Neuron (in vitro differentiated cells): ENCODE measurements at regions not wholly inside any gene's neighbourhood (a gene's known extent, or its start where the extent isn't known, plus 50 kb on each side); places are given as distances from the start of the nearest gene placed in this dataset.

Source experiments
- H2AFZ ChIP-seq: one replicate; pipeline ENCODE4 v1.6.1; 2013; ENCODE audit warnings: low read depth, mild to moderate bottlenecking, inconsistent platforms, low read length, moderate library complexity
- H3K27me3 ChIP-seq: one replicate; pipeline ENCODE4 v1.6.1; 2013; ENCODE audit warnings: low read length; ENCODE audit not compliant: insufficient read depth
- H3K36me3 ChIP-seq: one replicate; pipeline ENCODE4 v1.6.1; 2013; ENCODE audit warnings: low read length; ENCODE audit not compliant: insufficient read depth
- H3K4me1 ChIP-seq: one replicate; pipeline ENCODE4 v1.6.1; 2013; ENCODE audit warnings: low read length; ENCODE audit not compliant: insufficient read depth
- H3K4me3 ChIP-seq: 2 replicates; pipeline ENCODE4 v1.5.1; 2013; ENCODE audit warnings: mild to moderate bottlenecking, low read length, moderate library complexity
- H3K9me3 ChIP-seq: one replicate; pipeline ENCODE4 v1.6.1; 2013; ENCODE audit warnings: low read length

DNA sequence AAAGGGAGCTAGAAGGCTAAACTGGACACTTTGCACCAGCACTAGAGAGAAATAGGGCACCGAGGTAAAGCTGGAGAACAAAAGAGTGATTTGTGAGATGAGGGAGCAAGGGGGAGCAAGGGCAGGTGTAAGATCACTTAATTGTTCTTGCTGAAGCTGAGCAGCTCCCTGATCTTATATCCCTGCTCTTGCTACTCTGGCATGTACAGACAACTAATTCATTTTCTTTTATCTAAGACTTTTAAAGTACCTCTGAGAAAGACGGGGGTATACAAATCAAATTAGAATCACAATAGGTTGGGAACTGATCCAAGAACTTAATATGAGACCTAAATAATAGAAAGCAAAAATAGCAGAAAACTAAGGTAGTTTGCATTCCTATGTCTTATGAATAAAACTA, 381.7 kb upstream of the POU3F2 start:
- Histone ChIP-seq H3K27me3 (no peaks in the 10 kb centered on the region), H3K9me3 (no peaks in the 10 kb centered on the region), H3K4me1 (peaks cover 11% of the 10 kb centered on the region), H3K4me3 (no peak overlapping the region), H3K36me3 (no peaks in the 10 kb centered on the region), H2AFZ (no peak overlapping the region)

DNA sequence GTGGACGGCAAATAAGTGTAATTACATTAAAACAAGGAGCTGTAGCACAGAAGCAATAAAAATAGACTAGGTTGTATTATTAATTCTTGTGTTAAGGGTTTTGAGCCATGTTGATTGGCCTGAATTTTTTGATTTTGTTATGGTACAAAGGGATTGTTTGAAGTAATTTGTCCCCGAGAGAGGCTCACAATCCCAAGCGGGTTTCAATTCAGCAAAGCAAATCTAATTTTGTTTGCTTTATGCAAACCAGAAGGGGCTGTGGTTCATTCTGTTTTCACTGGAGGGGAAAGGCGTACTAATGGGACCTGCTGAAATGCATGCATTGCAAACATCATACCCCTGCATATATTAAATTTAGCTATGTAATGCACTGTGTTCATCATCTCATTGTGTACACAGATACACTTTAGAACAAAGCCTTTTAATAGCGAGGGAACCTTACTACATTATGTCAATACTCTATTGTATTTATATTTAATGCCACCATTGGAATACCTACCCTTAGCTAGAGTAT, 379.5 kb upstream of the POU3F2 start:
- Histone ChIP-seq H3K4me1 (peaks cover 25% of the 10 kb centered on the region), H3K4me3 (no peak overlapping the region)

DNA sequence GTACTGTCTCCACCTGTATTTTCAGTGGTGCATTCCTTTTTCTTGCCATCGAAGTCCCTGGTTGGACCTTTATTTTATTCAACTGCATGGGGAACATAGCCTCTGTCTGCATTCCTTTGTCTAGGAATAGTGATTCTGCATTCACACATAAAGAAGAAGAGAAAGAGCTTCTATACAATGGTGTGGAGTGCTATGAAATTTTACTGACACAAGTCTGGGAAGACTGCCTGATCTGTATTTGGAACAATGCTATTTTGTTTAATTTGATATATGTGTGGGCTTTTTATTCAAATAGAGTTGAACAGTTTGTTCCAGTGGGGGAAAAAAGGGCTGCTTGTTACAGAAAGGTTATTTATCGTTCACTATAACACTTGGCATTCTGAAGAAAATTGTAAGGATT, 375.7 kb upstream of the POU3F2 start:
- Histone ChIP-seq H3K36me3 (no peaks in the 10 kb centered on the region), H3K4me1 (peaks cover 23% of the 10 kb centered on the region), H3K27me3 (no peaks in the 10 kb centered on the region), H3K9me3 (no peaks in the 10 kb centered on the region), H2AFZ (peak overlapping the region; percentile 35), H3K4me3 (no peak overlapping the region)

More for the DNA sequence above, 379.5 kb upstream of the POU3F2 start:
- H3K36me3 ChIP-seq, result no peaks in the 10 kb centered on the region
- no peaks in the 10 kb centered on the region for H3K27me3 ChIP-seq
- H3K9me3 ChIP-seq, result no peaks in the 10 kb centered on the region
- H2AFZ ChIP-seq, result no peak overlapping the region

DNA sequence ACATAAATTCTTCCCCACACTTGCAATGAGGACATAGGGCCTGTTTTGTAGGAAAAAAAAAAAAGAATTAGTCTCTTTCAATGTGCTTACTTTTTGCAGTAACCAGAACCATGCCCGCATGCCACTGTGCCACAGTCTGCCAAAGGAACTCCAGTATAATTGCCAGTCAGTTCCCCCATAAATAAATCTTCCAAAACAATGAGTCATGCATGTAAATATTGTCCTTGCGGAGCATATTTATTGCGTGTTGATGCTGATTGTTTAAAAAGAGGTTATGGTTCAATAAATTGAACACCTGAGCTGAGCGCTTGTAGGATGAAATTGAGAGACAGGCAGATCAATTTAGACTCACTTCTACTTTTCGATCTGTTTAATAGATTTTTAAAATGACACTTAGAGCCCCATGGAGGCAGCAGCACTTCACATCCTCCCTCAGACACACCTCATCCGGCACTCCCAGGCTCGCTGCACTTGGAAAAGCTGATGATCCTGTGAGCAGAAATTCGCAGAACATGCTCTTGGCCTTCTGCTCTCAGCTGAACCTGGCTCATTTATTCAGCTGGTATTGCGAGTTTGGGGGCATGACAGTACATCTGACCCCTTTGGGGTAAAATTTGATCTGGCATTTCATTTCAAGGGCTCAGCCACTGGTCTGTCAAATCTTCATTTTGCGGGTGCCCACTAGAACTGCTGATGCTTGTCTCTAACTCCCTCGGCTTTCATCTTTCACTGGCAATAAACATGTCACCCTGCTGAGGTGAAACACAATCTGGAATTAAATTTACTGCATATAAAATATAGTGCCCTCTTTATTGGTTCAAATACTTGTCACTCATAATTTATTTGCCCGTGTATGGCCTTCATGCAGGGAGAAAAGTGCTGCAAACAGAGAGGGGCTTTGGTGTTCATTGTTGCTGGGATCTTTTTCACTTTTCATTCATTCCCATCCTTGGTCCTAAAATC, 371.1 kb upstream of the POU3F2 start:
- Histone ChIP-seq H2AFZ (no peak overlapping the region), H3K36me3 (no peaks in the 10 kb centered on the region), H3K27me3 (no peaks in the 10 kb centered on the region), H3K4me3 (no peak overlapping the region), H3K4me1 (peaks cover 23% of the 10 kb centered on the region), H3K9me3 (no peaks in the 10 kb centered on the region)

DNA sequence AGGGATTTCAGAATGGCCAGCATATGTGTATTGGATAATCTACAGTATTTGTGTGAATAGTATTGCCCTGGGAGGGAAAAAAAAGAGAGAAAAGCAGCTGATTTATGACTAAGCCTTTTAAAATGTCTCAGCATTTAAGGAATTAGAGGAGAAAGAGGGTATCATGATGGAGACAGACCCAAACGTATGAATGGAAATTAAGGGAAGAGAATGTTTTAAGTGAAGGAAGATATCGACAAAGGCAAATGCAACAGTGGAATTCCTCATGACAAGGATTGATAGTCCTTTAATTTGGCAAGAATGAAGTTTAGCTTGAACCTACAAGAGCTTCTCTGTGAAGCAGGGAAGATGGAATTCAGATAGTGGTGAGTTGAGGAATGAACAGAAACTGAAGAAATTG, 367.3 kb upstream of the POU3F2 start:
- H3K4me3 ChIP-seq, result no peak overlapping the region
- no peaks in the 10 kb centered on the region for H3K36me3 ChIP-seq
- peaks cover 4% of the 10 kb centered on the region for H3K9me3 ChIP-seq
- H2AFZ ChIP-seq, result no peak overlapping the region
- H3K4me1 ChIP-seq, result peaks cover 4% of the 10 kb centered on the region
- no peaks in the 10 kb centered on the region for H3K27me3 ChIP-seq

DNA sequence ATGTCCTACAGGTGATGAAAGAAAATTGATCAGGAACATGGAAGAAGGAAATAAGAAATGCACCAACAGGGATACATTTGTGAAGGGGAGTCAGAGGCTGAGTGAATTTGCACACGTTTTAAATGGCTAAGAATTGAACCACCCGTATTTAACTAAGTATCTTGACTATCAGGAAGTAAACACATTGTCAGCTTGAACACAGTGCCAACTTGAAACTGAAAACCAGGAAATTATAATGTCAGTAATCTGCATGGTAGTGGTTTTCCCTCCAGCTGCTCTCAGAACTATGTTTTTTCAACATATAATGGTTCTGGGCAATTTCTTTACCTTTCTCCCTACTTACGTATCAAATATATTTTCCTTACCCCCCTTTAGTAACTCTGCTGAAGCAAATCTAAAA, 366.5 kb upstream of the POU3F2 start:
- H3K4me3 ChIP-seq, result no peak overlapping the region
- no peaks in the 10 kb centered on the region for H3K36me3 ChIP-seq
- peaks cover 4% of the 10 kb centered on the region for H3K4me1 ChIP-seq
- peaks cover 4% of the 10 kb centered on the region for H3K9me3 ChIP-seq
- H2AFZ ChIP-seq, result no peak overlapping the region
- no peaks in the 10 kb centered on the region for H3K27me3 ChIP-seq

DNA sequence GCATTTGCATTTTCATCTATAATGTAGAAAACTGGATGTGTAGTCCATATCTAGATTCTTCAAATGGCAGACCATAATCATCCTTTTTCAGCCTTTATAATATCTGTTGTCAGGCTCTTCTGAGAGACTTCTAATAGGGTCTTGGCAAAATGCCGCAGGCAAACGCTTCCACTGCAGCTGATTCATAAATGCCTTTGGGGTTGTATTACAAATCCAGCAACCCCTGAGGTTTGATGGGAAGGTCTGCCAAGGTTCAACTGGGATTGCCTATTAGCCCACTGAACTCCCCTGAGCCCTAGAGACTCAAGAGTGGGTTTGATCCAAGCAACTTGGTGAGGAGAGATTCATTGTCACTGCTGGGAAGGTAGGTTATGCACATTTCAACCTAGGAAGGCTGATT, 365.2 kb upstream of the POU3F2 start:
- H3K4me3 ChIP-seq, result no peak overlapping the region
- H3K4me1 ChIP-seq, result peaks cover 4% of the 10 kb centered on the region
- H2AFZ ChIP-seq, result no peak overlapping the region
- peaks cover 4% of the 10 kb centered on the region for H3K9me3 ChIP-seq
- H3K27me3 ChIP-seq, result no peaks in the 10 kb centered on the region
- H3K36me3 ChIP-seq, result no peaks in the 10 kb centered on the region

DNA sequence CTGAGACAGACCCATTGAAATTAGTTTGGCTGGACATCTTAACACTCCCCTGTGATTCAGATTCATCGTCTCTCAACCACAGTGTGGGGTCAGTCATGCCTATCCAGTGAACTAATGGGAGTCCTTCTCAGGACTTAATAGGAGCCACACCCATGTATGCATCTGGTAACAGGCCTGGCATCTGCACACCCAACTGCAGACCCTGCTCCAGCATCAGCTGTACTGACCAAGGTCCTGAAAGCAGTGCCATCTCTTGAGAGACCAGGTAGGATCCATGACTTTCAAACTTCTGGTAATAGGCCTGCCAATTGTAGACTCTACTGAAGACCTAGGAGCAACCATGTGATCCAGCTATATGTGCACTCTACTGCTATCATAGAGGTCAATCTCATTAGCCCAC, 363.6 kb upstream of the POU3F2 start:
- Histone ChIP-seq H3K4me3 (no peak overlapping the region), H2AFZ (no peak overlapping the region), H3K27me3 (no peaks in the 10 kb centered on the region)

DNA sequence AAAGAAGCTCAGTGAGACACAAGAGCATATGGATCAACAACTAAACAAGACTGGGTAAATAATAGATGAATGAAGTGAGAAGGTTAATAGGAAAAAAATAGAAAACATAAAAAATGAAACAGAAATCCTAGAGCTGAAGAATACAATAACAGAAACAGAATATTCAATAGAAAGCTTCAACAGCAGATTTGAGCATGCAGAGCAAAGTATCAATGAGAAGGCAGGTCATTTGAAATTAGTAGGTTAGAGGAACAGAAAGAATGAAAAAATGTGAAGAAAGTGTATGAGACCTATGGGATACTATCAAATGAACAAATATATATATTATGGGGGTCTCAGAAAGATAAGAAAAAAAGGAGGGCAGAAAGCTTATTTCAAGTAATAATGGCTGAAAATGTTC, 362.9 kb upstream of the POU3F2 start:
- Histone ChIP-seq H2AFZ (no peak overlapping the region), H3K4me1 (no peaks in the 10 kb centered on the region), H3K4me3 (no peak overlapping the region), H3K27me3 (no peaks in the 10 kb centered on the region), H3K9me3 (peaks cover 4% of the 10 kb centered on the region), H3K36me3 (no peaks in the 10 kb centered on the region)

More for the DNA sequence above, 363.6 kb upstream of the POU3F2 start:
- peaks cover 4% of the 10 kb centered on the region for H3K9me3 ChIP-seq
- H3K4me1 ChIP-seq, result no peaks in the 10 kb centered on the region
- no peaks in the 10 kb centered on the region for H3K36me3 ChIP-seq

DNA sequence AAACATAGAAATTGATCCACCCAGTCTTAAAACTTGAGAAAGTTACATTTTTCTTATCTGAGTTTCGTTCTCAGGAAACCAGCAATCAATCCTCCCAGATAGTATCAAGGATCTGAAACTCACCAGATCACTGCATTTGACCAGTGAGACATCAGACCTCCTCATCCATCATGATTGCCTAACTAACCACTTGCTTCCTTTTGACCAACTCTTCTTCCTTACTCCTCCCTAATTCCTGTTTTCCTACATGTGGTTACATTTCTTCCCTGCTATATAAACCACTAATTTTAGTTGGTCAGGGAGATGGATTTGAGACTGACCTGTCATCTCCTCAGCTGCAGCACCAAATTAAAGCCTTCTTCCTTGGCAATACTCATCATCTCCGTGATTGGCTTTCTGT, 357.1 kb upstream of the POU3F2 start:
- no peaks in the 10 kb centered on the region for H3K9me3 ChIP-seq
- no peaks in the 10 kb centered on the region for H3K36me3 ChIP-seq
- H3K4me3 ChIP-seq, result no peak overlapping the region
- H2AFZ ChIP-seq, result no peak overlapping the region
- H3K27me3 ChIP-seq, result no peaks in the 10 kb centered on the region
- H3K4me1 ChIP-seq, result no peaks in the 10 kb centered on the region

DNA sequence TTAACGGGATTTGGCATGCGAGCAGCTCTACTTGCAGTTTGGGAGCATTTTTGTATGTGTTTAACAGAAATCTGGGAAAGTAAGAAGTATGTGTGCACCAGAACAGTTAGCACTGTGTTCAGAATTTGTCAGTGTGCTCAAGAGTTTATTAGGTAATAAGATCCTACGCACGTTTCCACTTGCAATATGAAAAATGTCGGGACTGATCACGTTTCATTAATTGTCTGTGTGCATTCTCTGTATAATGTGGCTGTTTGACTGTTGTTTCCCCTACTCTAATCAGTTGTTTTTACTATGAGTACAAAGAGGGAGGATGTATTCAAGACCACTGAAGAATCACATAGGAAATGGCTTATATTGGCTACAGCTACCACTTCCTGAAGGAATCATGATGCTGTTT, 349.7 kb upstream of the POU3F2 start:
- H3K4me3 ChIP-seq, result no peak overlapping the region
- H3K27me3 ChIP-seq, result no peaks in the 10 kb centered on the region
- H3K9me3 ChIP-seq, result no peaks in the 10 kb centered on the region
- H2AFZ ChIP-seq, result no peak overlapping the region
- H3K4me1 ChIP-seq, result peaks cover 49% of the 10 kb centered on the region
- H3K36me3 ChIP-seq, result no peaks in the 10 kb centered on the region

DNA sequence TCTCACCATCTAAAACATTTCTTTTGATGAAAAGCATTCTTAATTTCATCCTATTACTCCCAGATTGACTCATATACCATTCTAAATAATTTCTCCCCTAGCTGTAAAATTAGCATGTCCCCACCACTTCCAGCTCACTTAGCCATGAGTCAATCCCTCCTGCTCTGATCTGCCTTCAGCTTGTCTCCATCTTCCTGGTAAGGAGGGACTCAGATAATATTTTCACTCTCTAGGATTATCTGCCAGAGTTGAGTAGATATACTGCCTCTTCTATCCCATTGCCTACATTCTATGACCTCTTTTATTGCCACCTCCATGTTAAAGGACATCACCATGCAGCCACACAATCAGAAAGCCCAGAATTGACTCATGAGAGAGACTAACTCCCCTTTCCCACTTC, 348.8 kb upstream of the POU3F2 start:
- no peaks in the 10 kb centered on the region for H3K36me3 ChIP-seq
- H2AFZ ChIP-seq, result no peak overlapping the region
- H3K9me3 ChIP-seq, result no peaks in the 10 kb centered on the region
- H3K4me3 ChIP-seq, result no peak overlapping the region
- peaks cover 49% of the 10 kb centered on the region for H3K4me1 ChIP-seq
- H3K27me3 ChIP-seq, result no peaks in the 10 kb centered on the region

DNA sequence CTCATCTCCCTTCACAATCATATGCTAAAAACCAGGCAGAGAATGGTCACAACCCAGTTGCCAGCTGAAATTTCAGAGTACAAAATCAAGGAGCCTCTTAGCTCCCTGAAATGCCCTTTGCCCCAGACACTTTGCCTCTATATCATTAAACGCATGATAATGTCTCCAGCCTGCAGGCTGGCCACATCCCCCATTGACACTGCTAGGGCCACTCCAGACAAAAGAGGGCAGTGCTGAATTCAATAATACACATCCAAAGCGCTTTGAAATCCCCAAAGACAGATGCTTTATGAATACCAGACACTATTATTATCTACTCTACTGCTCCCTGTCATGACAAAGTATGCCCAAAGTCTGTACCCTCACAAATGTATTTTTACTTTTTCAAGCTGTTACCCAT, 348.3 kb upstream of the POU3F2 start:
- Histone ChIP-seq H3K27me3 (no peaks in the 10 kb centered on the region), H3K4me1 (peaks cover 49% of the 10 kb centered on the region), H2AFZ (no peak overlapping the region), H3K4me3 (no peak overlapping the region), H3K9me3 (no peaks in the 10 kb centered on the region), H3K36me3 (no peaks in the 10 kb centered on the region)
